ENCODE measurements at regions not wholly inside any gene's neighbourhood (a gene's known extent, or its start where the extent isn't known, plus 50 kb on each side); places are given as distances from the start of the nearest gene placed in this dataset.
"Not testable (repeated sequence)": the region's sequence is repeated elsewhere in the genome, so short reads cannot be mapped to it uniquely, and the experiment has no call there.

DNA sequence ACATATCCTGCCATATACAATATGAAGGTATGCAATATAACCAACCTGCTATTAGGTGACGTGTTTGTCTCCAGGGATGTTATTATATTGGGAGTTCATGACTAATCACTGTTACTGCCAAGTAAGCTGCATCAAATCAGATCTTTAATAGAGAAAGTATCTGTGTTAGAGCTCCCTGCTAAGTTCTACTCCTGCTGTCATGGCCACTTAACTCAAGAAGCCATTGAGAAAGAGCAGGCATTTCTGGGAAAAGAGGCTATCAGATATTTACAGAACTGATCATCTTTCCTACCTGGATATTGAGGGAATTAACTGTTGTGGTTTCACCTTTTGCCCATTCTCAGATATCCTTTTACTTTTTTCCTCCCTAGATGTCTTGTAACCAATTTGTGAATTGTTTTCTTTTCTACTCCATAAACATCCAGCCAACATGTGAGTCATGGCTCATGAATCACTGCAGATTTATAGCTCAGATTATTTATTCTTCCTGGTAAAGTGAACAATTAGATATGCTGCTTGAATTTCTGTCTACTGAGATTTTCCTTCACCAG is 634.8 kb upstream of the FAM174A start:
- no peak for DNase-seq

DNA sequence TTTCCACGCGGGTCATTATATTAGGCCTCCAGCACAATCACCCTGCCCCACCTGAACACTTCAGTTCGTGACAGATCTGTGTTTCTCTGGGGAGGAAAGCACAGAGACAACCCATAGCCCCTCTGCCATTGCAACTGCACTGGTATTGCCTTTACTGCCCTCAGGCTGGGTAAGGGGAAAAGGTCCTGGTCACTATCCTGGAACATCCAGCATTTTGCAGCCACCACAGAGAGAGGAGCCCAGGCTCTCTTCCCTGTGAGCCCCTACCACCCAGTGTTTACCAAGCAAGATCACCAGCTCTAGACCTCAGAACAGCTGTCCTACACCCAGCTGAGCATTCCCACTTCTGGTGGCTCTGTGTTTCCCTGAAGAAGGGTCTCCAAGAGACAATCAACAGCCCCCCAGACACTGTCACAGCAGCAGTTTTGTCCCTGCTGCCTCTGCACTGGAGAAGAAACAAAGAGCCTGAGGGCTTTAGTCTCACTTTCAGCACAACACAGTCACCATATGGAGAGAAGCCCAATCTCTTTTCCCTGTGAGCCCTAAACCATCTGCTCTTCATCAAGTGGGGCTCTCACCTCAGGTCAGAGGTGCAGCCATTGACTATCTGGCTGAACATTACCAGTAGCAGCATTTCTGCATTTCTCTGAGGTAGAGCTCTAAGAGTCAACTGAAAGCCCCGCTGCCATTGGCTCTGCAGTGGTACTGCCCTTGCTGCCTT is 655.2 kb upstream of the FAM174A start:
- no peak for DNase-seq

DNA sequence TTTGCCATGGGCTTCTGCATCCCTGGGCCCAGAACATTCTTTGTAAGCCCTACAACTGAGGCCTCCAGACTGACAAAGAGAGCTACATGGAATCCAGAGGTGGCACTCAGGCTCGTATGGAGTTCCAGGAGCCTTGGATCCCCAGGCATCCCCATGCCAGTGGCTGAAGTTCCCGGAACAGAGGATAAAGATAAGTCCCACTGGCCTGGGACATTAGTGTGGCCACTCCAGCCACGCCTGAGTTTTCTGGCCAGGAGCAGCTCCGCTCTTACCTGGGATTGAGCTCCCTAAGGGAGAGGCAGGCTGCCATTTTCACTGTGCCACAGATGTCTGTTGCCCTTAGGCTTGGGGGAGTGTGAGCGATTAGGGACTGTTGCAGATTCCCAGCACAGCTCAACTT is 656.3 kb upstream of the FAM174A start:
- no peak for DNase-seq

DNA sequence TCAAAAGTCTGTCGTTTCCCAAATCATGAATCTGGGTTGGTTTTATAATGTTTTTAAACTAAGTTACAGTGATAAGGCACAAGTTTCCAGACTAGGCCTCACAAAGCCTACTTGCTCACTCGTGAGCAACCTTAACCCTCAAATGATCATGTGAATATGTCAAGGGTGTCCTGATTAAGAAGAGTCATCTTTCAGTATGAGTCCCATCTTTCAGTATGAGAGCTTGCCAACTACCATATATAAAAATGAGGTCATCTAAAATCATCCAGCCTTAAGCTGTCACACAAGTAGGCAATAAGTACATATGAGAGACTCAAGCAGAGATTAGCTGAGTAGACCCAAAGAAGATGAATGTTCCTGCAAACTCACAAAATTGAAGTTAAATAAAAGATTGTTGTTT is 668.4 kb upstream of the FAM174A start:
- no peak for DNase-seq

DNA sequence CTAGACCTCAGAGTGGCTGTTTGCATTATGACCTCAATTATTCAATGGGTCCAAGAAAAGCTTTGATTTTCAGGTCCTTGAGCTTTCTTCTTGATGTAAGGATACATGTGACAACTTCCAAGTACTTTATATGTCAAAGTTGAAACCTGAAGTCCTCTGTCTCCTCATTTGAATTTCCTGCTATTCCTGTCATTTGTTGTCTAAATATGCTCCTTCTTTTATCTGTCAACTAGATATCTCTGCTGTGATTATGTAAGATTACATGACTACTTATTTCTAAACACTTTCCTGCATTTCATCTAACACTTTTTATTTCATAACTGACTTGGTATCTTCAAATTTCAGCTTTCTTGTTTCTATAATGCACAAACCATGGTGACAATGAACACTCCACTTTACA is 670.0 kb upstream of the FAM174A start:
- DNase-seq = no peak

DNA sequence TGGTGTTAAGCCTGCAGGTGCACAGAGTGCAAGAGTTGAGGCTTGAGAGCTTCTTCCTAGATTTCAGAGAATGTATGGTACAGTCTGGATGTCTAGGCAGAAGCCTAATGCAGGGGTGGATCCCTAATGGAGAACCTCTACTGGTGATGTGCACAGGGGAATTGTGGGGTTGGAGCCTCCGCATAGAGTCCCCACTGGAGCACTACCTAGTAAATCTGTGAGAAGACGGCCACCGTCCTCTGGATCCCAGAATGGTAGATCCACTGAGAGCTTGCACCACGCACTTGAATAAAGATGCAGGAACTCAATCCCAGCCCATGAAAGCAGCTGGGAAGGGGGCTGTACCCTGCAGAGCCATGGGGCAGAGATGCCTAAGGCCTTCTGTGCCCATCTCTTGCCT is 699.4 kb upstream of the FAM174A start:
- DNase-seq = no peak

DNA sequence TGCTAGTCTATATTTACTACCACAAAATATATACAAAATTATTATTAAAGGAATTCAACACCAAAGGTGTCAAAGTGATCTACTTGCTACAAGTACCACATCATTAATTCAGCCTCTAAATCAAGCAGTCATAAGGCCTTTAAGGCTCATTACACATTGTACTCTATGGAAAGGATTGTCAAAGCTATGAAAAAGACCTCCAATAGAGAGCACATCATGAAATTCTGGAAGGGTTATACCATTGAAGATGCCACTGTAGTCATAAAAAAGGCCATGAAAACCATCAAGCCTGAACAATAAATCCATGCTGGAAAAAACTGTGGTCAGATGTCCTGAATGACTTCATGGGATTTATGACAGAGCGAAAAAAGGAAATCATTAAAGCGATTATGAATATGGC is 708.0 kb upstream of the FAM174A start:
- no peak for DNase-seq

DNA sequence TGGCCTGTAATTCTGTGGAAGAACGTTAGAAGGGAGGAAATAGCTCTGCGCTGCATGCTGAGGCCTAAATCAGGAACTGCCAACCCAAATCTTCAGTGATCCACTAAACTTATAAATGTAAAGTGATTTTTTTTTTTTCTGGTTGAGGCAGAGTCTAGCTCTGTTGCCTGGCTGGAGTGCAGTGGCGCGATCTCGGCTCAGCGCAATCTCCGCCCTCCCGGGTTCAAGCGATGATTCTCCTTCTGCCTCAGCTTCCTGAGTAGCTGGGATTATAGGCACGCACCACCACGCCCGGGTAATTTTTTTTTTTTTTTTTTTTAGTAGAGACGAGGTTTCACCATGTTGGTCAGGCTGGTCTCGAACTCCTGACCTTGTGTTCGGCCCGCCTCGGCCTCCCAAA is 717.4 kb upstream of the FAM174A start:
- no peak for DNase-seq

DNA sequence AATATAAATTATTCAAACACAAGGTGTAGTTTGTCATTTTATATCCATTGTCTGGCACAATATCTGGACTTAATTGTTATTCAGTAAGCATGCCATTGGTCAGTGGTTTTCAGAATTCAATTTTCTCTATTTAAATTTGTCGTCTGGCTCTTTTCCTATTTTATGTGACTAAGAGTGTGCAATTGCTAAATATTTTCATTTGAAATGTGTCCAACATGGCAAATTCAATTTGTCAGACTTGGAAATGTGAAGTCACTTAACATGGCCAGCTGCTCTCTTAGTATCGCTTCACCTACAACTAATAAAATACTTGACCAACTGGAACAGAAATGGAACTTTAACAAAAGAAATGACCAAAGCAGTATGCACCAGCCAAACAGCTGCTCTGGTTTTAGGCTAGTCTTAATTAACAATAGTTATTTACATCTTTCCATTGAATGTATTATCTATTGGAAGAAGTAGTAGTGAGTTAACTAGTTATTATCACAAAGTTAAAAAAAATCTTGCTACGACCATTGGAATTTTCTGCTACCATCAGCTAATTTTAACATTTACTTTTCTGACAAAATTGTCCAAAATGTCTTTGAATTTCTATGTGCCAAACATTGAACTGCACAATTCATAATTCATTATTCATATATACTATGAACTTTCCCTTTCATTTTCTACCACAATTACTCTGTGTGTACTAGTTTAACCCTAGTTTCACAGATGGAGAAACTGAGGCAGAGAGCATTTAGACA is 720.7 kb upstream of the FAM174A start:
- DNase-seq = no peak

DNA sequence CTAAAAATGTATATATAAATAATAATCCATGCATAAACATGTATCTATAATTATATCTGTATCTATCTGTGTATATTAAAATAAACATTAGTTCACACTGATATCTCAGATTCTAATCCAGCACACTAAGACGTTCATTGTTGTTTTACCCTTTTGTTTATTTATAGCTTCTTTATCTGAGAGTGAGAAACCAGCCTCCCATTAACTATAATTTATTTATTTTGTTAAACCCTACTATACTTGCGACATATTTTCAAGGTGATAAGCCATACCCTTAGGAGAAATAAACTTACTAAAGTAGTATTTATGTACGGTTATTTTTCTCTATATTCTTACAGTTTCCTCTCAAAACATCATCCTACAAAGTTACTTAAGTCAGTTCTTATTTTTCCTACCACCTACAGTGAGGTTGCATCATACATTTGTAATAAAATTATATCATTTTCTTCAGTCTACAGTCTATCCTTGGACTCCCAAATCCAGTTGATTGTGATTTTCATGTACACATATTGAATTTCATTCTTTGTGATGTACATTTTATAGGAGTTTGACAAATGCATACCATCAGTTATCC is 726.4 kb upstream of the FAM174A start:
- no peak for DNase-seq

DNA sequence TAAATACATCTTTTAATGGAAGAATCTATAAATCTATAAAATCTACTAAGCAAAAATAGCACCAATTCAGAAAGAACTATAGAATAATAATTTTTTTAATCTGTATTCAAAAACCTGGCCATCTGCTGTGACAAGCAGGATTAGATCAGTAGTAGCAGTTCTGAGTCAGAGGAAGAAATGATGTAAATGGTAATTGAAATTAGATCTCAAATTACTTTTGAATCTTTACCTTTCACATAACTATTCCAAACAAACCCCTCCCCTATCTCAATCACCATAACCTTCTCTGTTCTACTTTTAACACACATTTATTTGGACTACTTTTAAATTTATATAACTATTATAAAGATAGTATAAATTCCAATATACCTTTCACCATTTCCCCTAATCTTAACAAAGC is 727.8 kb upstream of the FAM174A start:
- DNase-seq = no peak

DNA sequence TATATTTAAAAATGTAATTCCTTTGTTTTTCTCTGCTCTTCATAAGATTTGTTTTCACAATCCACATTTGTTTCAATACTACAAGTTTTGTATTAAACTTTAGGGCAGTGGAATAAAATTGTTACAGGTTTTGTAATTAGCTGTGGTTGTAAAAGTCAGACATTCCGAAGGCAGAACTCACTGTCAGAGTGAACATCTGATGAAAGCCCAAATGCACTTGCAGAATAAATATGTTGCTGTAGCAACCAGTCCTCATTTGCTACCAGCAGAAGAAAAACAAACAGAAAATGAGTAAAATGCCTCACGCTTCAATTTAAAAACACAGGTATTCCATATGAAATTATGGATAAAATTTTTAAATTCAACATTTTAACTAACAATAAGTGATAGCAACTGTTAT is 740.1 kb upstream of the FAM174A start:
- no peak for DNase-seq

DNA sequence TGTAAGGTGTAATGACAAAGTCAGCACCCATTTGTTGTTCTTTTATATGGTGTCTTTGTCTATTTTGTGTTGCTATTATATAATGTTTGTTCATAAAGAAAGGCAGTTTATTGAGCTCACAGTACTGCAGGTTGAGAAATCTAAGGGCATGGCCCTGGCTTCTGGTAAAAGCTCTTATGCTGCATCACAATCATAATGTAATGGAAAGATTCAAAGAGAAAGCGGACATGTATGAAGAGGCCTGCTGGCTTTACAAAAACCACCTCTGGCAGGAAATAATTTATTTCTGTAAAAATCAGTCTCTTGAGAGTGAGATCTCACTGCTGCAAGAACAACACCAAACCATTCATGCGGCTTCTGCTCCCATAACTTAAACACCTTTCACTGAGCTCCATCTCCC is 746.7 kb upstream of the FAM174A start:
- DNase-seq = no peak

DNA sequence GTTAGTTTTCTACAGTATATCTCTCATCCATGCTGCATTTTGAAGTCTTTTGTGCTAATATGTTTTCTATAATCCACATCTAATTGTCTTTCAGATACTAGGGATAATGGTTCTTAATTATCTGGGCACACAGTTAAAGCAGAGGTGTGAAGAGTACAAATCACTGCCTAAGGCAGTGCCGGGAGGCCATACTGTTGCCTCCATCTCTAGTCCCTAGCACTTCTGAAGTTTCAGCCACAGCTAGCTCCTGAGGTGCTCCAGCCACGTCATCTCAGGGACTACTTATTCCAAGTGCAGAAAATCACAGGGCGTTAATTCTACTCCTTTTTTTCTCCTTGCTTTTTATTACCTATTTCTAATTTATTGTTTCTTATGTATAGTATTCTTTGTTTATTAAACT is 760.0 kb upstream of the FAM174A start:
- DNase-seq = no peak

DNA sequence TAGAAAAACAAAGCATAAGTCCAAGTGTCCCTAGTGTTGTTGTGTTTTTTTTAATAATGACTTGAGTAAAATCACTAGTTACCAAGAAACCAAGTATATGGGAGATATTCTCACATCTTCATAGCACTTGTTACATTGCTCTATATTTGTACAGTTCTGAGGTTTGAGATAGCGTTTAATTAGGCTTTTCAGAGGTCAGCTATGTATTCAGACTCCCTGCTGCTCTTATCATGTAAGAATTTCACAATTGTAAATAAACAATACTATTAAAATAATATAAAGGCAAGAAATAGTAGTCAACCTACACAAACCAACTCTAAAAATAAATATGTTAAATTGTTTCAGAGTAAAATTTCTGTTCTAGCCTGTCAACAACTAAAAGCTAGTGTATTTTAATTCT is 761.9 kb upstream of the FAM174A start:
- DNase-seq = no peak

DNA sequence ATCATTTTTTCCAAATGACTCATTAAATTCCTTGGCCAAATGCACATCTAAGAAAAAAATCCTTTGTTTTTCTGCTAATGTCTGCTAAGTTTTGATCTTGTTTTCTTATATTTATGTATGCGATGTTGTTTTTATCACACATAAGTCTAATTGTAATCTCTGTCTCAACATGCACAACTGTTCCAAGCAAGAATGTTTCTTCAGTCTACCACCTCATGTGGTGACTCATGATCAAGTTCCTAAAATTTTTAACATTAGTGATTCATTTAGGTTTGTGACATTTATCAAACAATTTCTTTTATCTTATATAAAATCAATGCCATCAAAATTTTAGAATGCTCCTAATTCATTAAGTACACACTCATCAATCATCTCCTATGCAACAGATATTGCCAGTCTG is 763.9 kb upstream of the FAM174A start:
- DNase-seq = no peak

DNA sequence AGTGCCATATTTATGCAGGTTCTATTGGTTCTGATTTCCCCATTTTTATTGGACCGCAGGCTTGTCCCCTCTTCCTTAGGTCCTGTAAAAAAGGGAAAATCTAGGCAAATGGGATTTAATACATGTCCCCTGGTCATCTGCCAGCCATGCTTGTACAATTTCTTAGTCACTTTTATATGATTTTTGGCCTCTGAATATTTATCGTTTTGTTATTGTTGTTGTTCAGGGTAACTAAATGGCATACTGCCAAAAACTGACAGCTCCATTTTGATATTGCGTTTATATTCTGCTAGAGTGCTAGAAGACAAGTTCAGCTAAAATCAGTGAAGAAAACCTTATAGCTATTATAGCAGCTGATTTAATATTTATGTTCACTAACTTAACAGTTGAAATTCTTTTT is 770.2 kb upstream of the FAM174A start:
- DNase-seq = no peak

DNA sequence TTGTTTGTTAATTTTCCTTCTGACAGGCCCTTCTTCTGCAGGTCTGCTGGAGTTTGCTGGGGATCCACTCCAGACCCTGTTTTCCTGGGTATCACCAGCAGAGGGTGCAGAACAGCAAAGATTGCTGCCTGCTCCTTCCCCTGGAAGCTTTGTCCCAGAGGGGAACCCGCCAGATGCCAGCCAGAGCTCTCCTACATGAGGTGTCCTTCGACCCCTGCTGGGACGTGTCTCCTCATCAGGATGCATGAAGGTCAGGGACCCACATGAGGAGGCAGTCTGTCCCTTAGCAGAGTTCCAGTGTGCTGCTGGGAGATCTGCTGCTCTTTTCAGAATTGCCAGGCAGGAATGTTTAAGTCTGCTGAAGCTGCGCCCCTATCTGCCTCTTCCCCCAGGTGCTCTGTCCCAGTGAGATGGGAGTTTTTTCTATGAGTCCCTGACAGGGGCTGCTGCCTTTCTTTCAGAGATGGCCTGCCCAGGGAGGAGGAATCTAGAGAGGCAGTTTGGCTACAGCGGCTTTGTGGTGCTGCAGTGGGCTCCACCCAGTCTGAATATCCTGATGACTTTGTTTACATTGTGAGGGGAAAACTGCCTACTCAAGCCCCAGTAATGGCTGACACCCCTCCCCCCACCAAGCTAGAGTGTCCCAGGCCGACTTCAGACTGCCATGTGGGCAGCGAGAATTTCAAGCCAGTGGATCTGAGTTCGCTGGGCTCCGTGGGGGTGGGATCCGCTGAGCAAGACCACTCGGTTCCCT is 772.0 kb upstream of the FAM174A start:
- no peak for DNase-seq

DNA sequence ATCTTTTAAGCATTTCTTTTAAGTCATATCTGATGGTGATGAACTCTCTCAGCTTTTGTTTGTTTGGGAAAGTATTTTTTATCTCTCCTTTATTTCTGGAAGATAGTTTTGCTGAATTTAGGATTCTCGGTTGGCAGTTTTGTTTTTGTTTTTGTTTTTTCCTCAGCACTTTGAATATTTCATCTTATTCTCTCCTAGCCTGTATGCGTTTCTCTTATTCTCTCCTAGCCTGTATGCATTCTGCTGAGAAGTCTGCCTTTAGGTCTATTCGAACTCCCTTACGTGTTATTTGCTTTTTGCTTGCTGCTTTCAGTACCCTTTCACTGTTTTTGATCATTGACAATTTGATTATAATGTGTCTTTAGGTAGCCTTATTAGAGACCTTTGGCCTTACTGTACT is 787.8 kb upstream of the FAM174A start:
- no peak for DNase-seq

DNA sequence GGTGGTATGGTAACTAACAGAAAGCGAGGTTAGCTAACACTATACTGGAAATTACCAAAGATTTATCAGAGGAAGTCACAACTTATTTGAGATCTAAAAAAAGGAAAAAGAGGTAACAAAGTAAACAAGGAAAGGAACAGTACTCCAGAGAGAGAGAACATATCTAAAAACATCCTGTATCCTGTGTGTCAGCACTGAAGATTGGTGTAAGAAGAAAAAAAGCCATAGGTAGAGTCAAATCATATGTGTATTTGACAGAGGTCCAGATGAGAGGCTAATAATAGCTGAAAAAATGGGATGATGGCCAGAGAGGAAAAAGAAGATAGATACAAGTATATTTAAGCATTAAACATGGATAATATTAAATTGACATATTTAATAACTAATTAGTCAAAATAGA is 802.0 kb upstream of the FAM174A start:
- DNase-seq = not testable (repeated sequence)

DNA sequence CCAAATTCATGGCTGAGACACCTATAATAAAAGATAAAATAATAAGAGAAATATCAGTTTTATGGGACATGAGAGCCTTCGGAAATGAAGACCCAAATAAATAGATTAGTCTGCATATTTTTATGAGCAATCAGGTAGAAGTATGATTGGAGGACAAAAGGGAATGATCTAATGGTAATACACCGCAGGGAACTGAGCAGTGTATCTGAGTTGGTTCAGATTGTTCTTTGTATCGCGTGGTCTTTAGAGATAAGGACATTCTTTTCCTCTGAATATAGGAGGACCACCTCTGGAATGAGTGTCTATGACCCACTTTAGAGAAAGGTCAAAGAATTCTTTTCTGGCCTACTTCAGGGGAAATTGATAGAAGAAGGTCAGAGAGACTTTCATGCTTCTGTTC is 801.8 kb upstream of the CHD1 start:
- DNase-seq = not testable (repeated sequence)

DNA sequence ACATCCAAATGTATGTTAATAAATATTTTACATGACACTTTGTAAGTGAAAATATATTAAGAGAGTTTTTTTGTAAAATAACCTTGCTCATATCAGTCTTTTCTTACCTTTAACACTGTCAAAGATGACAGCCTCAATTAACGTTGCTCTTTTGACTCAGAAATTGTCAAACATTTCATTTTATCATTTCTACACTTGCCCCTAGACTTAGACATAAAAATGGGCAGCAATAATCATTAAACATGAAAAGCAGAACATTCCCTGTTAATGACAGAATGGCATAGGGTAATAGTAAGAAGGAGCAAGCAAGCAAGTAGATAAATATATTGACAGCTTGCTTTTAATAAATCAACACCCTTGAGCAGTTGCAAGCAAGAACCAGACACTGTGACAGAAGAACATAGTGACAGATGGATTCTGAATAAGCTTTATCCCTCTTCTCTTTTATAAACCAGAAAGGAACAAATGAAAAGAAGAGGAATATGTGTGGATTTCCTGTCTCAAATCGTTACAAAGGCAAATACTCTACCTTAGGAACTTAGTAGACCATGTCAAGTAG is 796.0 kb upstream of the CHD1 start:
- DNase-seq = no peak

DNA sequence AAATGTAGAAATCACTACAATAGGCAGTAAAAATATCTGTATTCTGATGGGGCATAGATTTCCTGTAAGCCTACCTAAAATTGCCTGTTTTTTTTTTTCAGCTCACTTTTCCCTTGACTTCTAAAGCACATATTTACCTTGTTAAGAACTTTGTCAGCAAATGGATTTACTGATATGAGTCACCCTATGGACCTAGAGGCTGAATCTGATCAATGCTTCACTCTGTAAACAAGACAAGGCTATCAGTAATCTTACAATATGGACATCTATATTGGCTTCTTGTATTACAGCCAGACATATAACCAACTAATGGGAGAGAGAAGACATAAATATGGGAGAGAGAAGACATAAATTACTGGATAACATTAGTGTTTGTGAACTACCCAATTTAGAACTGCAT is 792.7 kb upstream of the CHD1 start:
- no peak for DNase-seq
